A549 (cell line): ENCODE measurements at regions not wholly inside any gene's neighbourhood (a gene's known extent, or its start where the extent isn't known, plus 50 kb on each side); places are given as distances from the start of the nearest gene placed in this dataset.

ENCODE experiments used
- ATAC-seq, 2 experiments: fragments of 200-7000 bp in 1 of 2; fragments of >200 bp in 1 of 2; cut with Nextera tagmentation in 1 of 2; cut with Tn5 transposase in 1 of 2; 3 replicates each; pipeline versions ENCODE4 v1.8.0 to v1.9.1; 2018 to 2020; ENCODE audit warnings: mild to moderate bottlenecking in 1 of 2, moderate library complexity in 1 of 2
- CTCF ChIA-PET: fragments of 300-600 bp; sonication (Branson Sonifier 250); formaldehyde crosslinking; extraction: SDS; loops from one replicate; lab custom pipeline; 2021; ENCODE audit warnings: antibody characterized with exemption, inconsistent platforms; lab: Yijun Ruan, JAX
- POLR2A ChIA-PET: fragments of 350-600 bp; formaldehyde crosslinking; extraction: SDS; loops from one replicate; lab custom pipeline; 2021; ENCODE audit warnings: antibody characterized with exemption, inconsistent platforms; lab: Yijun Ruan, JAX
- DNase-seq, 2 experiments: peaks; one replicate each; pipeline versions ENCODE4 v3.0.0 to v3.0.0-alpha.2; 2011 to 2016; ENCODE audit warnings: low read depth in 1 of 2, low spot score in 1 of 2
- FAIRE-seq: peaks from 2 replicates; lab custom pipeline; 2011; peaks lifted over from hg19 to GRCh38; lab: Jason Lieb, UNC
- H3K27ac ChIP-seq, 2 experiments: fragments of >200 bp; sonication (Bioruptor Twin); formaldehyde crosslinking; 3 replicates each; pipeline ENCODE4 v1.5.1; 2016 to 2017
- H3K4me1 ChIP-seq: fragments of >200 bp; sonication (Bioruptor Twin); formaldehyde crosslinking; 3 replicates; pipeline ENCODE4 v1.6.1; 2016
- H3K4me2 ChIP-seq: fragments of >200 bp; sonication (Bioruptor Twin); formaldehyde crosslinking; 3 replicates; pipeline ENCODE4 v1.6.1; 2016
- H3K4me3 ChIP-seq: fragments of >200 bp; sonication (Bioruptor Twin); formaldehyde crosslinking; 3 replicates; pipeline ENCODE4 v1.5.1; 2016
- H3K9me3 ChIP-seq: fragments of >200 bp; sonication (Bioruptor Twin); formaldehyde crosslinking; 3 replicates; pipeline ENCODE4 v1.6.1; 2016
- ATOH8 ChIP-seq: fragments of 250-450 bp; sonication (Bioruptor Pico); IDR thresholded peaks from 2 replicates; pipeline ENCODE4 v1.5.0; 2020; ENCODE audit warnings: low read depth, mild to moderate bottlenecking, moderate library complexity
- CHD4 ChIP-seq: fragments of 200-600 bp; sonication (generic); IDR thresholded peaks from 2 replicates; pipeline ENCODE4 v1.6.1; 2016; ENCODE audit warnings: antibody characterized with exemption, mild to moderate bottlenecking, borderline replicate concordance
- CTCF ChIP-seq: fragments of >200 bp; sonication (Bioruptor Twin); formaldehyde crosslinking; IDR thresholded peaks from 3 replicates; pipeline ENCODE4 v1.5.1; 2016
- EHF ChIP-seq: fragments of 250-450 bp; sonication (Bioruptor Pico); IDR thresholded peaks from 2 replicates; pipeline ENCODE4 v1.5.0; 2020; ENCODE audit warnings: mild to moderate bottlenecking
- EP300 ChIP-seq, 2 experiments: fragments of >200 bp; sonication (Bioruptor Twin); formaldehyde crosslinking; IDR thresholded peaks; 2 replicates in 1 of 2; 3 replicates in 1 of 2; pipeline ENCODE4 v1.6.1; 2016 to 2017
- ESRRA ChIP-seq: fragments of 150-350 bp; IDR thresholded peaks from 2 replicates; pipeline ENCODE4 v1.6.1; 2014; ENCODE audit warnings: mild to moderate bottlenecking, low read length, borderline replicate concordance
- FOSB ChIP-seq: fragments of 250-450 bp; sonication (Bioruptor Pico); IDR thresholded peaks from 2 replicates; pipeline ENCODE4 v1.5.0; 2020; ENCODE audit warnings: mild to moderate bottlenecking, moderate library complexity
- FOXS1 ChIP-seq: fragments of 250-450 bp; sonication (Bioruptor Pico); IDR thresholded peaks from 2 replicates; pipeline ENCODE4 v1.5.0; 2020; ENCODE audit warnings: mild to moderate bottlenecking, moderate library complexity
- GATA3 ChIP-seq: IDR thresholded peaks from 2 replicates; pipeline ENCODE4 v1.6.1; 2012; ENCODE audit warnings: borderline replicate concordance
- HES2 ChIP-seq: fragments of >200 bp; sonication (Bioruptor Twin); formaldehyde crosslinking; IDR thresholded peaks from 2 replicates; pipeline ENCODE4 v1.6.1; 2016
- HEYL ChIP-seq: fragments of 250-450 bp; sonication (Bioruptor Pico); IDR thresholded peaks from 2 replicates; pipeline ENCODE4 v1.8.0; 2021; ENCODE audit warnings: mild to moderate bottlenecking, moderate library complexity
- HMGXB4 ChIP-seq: fragments of 250-450 bp; sonication (Bioruptor Pico); IDR thresholded peaks from 2 replicates; pipeline ENCODE4 v1.5.0; 2021; ENCODE audit warnings: mild to moderate bottlenecking, moderate library complexity, borderline replicate concordance
- HOXB5 ChIP-seq: fragments of 250-450 bp; sonication (Bioruptor Pico); IDR thresholded peaks from 2 replicates; pipeline ENCODE4 v1.5.0; 2020; ENCODE audit warnings: mild to moderate bottlenecking, moderate library complexity
- MAZ ChIP-seq: fragments of 150-350 bp; IDR thresholded peaks from 2 replicates; pipeline ENCODE4 v1.6.1; 2014; ENCODE audit warnings: antibody characterized with exemption, low read depth, low read length, borderline replicate concordance
- NFE2L2 ChIP-seq: fragments of 150-350 bp; conservative IDR thresholded peaks from 2 replicates; pipeline ENCODE4 v1.6.1; 2014; ENCODE audit warnings: low read length
- NPAS2 ChIP-seq: fragments of 250-450 bp; sonication (Bioruptor Pico); IDR thresholded peaks from 2 replicates; pipeline ENCODE4 v1.8.0; 2022; ENCODE audit warnings: mild to moderate bottlenecking, moderate library complexity, borderline replicate concordance
- NR3C1 ChIP-seq: fragments of >200 bp; sonication (Bioruptor Twin); formaldehyde crosslinking; IDR thresholded peaks from 3 replicates; pipeline ENCODE4 v1.6.1; 2017
- PBX3 ChIP-seq: IDR thresholded peaks from 2 replicates; pipeline ENCODE4 v1.6.1; 2012
- PHF8 ChIP-seq: fragments of 200-600 bp; sonication (generic); IDR thresholded peaks from 2 replicates; pipeline ENCODE4 v1.6.1; 2016; ENCODE audit warnings: low read depth, mild to moderate bottlenecking, antibody characterized with exemption, moderate library complexity, borderline replicate concordance
- RAD21 ChIP-seq, 2 experiments: fragments of >200 bp in 1 of 2; sonication (Bioruptor Twin) in 1 of 2; formaldehyde crosslinking in 1 of 2; IDR thresholded peaks in 1 of 2; conservative IDR thresholded peaks in 1 of 2; 2 replicates in 1 of 2; 3 replicates in 1 of 2; pipeline ENCODE4 v1.6.1; 2012 to 2018; ENCODE audit warnings: inconsistent platforms in 1 of 2
- RCOR1 ChIP-seq: fragments of 150-350 bp; IDR thresholded peaks from 2 replicates; pipeline ENCODE4 v1.6.1; 2014; ENCODE audit warnings: antibody characterized with exemption, low read length, low read depth
- RNF2 ChIP-seq: fragments of 200-600 bp; sonication (generic); IDR thresholded peaks from 2 replicates; pipeline ENCODE4 v1.6.1; 2016; ENCODE audit warnings: low read depth, mild to moderate bottlenecking, antibody characterized with exemption, moderate library complexity, borderline replicate concordance
- SMC3 ChIP-seq: fragments of >200 bp; sonication (Bioruptor Twin); formaldehyde crosslinking; IDR thresholded peaks from 3 replicates; pipeline ENCODE4 v1.6.1; 2018; ENCODE audit warnings: inconsistent platforms
- TP53 ChIP-seq: fragments of 250-450 bp; sonication (Bioruptor Pico); IDR thresholded peaks from 2 replicates; pipeline ENCODE4 v1.5.0; 2021; ENCODE audit warnings: mild to moderate bottlenecking, moderate library complexity
- ZC3H11A ChIP-seq: fragments of 450-650 bp; IDR thresholded peaks from 2 replicates; pipeline ENCODE4 v1.6.1; 2014; ENCODE audit warnings: antibody characterized with exemption, mild to moderate bottlenecking
- ZFP36 ChIP-seq: fragments of 450-650 bp; IDR thresholded peaks from 2 replicates; pipeline ENCODE4 v1.6.1; 2014; ENCODE audit warnings: borderline replicate concordance; ENCODE audit not compliant: partially characterized antibody
- ZSCAN20 ChIP-seq: fragments of 250-450 bp; sonication (Bioruptor Pico); IDR thresholded peaks from 2 replicates; pipeline ENCODE4 v1.8.0; 2022; ENCODE audit warnings: mild to moderate bottlenecking, moderate library complexity
- WGBS: methylation state at CpG from one replicate; pipeline ENCODE4 v1.1.6; 2017; ENCODE audit errors: missing lambda C conversion rate; 5-methylcytosine and 5-hydroxymethylcytosine counted together

GRCh38 chr12:116353958-116354357 lies 76.5 kb upstream of the MED13L start:
- TF ChIP-seq ZC3H11A (no peak), NPAS2 (CRISPR knock-in tag) (no peak), HEYL (CRISPR knock-in tag) (no peak), MAZ (no peak), FOSB (no peak), RNF2 (no peak), PBX3 (no peak), RCOR1 (no peak), TP53 (CRISPR knock-in tag) (no peak), NFE2L2 (no peak), ZSCAN20 (CRISPR knock-in tag) (no peak), NR3C1 (no peak), HES2 (no peak), ZFP36 (no peak), EHF (CRISPR knock-in tag) (no peak), HOXB5 (CRISPR knock-in tag) (no peak), CTCF (no peak), GATA3 (no peak), PHF8 (no peak)
- WGBS = 64% methylated on average over 2 of the region's 2 CpGs
- Histone ChIP-seq H3K27ac (peak overlapping the region in 1 of 2 experiments; percentile 34; a peak in 1 of 6 replicates), H3K4me3 (no peak overlapping the region), H3K4me1 (peaks cover 15% of the 10 kb centered on the region), H3K9me3 (no peaks in the 10 kb centered on the region), H3K4me2 (no peak overlapping the region)
- ChIA-PET CTCF (interaction anchor here (0.6 to 1.1 kb wide), 2 partner anchors 50 to 62 kb away, joined by 3 read pairs; no protein-coding TSS in a partner anchor), POLR2A (no interaction called here)
- ATAC-seq = no peak
- DNase-seq = no peak
- FAIRE-seq = no peak

GRCh38 chr12:116354534-116354933 lies 77.0 kb upstream of the MED13L start:
- Histone ChIP-seq H3K4me1 (peaks cover 13% of the 10 kb centered on the region), H3K27ac (peak overlapping the region in 1 of 2 experiments; percentile 34; a peak in 1 of 6 replicates), H3K4me3 (no peak overlapping the region), H3K9me3 (no peaks in the 10 kb centered on the region), H3K4me2 (no peak overlapping the region)
- ATAC-seq (no peak), DNase-seq (no peak), FAIRE-seq (no peak)
- no peak for TF ChIP-seq PHF8
- no peak for TF ChIP-seq HMGXB4 (CRISPR knock-in tag)
- TF ChIP-seq CHD4 = no peak
- no peak for TF ChIP-seq FOXS1
- no peak for TF ChIP-seq TP53 (CRISPR knock-in tag)
- TF ChIP-seq ATOH8 (CRISPR knock-in tag) = no peak
- no peak for TF ChIP-seq NR3C1
- TF ChIP-seq EP300 (IDR thresholded peaks at IDR 0.05) = no peak
- TF ChIP-seq GATA3 = no peak
- TF ChIP-seq ESRRA = no peak
- no peak for TF ChIP-seq ZFP36
- TF ChIP-seq RAD21 (conservative IDR thresholded peaks at IDR 0.05 in 1 of 2, IDR thresholded peaks at IDR 0.05 in 1 of 2) = no peak
- no peak for TF ChIP-seq CTCF
- TF ChIP-seq SMC3 = no peak
- TF ChIP-seq RCOR1 = no peak
- no peak for TF ChIP-seq EHF (CRISPR knock-in tag)
- ChIA-PET POLR2A (no interaction called here), CTCF (interaction anchor here (0.6 kb wide), 1 partner anchor 61 kb away, joined by 3 read pairs; no protein-coding TSS in a partner anchor)
- 93% methylated on average over 5 of the region's 5 CpGs for WGBS
